ENCODE measurements at regions not wholly inside any gene's neighbourhood (a gene's known extent, or its start where the extent isn't known, plus 50 kb on each side); places are given as distances from the start of the nearest gene placed in this dataset.
"Not testable (repeated sequence)": the region's sequence is repeated elsewhere in the genome, so short reads cannot be mapped to it uniquely, and the experiment has no call there.

DNA sequence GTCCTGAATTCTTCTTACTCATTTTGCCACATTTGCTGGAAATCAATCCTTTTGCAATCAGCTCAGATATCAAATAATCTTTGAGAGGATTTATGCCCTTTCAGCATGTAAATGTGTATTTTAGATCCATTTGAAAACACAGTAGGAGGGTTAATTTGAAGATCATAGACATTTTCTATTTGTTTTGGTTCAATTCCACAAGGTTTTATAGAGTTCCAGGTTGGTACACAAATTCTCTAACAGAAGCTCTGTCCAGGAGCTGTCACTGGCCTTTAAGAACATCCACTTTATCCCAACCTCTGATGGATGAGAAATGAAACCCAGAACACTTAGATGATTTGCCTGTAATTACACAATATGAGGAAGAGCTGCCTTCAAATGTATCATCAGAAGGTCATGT lies 157.3 kb upstream of the CHAC2 start:
- TF ChIP-seq, protein P1, sequence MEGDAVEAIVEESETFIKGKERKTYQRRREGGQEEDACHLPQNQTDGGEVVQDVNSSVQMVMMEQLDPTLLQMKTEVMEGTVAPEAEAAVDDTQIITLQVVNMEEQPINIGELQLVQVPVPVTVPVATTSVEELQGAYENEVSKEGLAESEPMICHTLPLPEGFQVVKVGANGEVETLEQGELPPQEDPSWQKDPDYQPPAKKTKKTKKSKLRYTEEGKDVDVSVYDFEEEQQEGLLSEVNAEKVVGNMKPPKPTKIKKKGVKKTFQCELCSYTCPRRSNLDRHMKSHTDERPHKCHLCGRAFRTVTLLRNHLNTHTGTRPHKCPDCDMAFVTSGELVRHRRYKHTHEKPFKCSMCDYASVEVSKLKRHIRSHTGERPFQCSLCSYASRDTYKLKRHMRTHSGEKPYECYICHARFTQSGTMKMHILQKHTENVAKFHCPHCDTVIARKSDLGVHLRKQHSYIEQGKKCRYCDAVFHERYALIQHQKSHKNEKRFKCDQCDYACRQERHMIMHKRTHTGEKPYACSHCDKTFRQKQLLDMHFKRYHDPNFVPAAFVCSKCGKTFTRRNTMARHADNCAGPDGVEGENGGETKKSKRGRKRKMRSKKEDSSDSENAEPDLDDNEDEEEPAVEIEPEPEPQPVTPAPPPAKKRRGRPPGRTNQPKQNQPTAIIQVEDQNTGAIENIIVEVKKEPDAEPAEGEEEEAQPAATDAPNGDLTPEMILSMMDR (IDR thresholded peaks at IDR 0.05; ENCODE audit: low read depth, low read length): no peak

DNA sequence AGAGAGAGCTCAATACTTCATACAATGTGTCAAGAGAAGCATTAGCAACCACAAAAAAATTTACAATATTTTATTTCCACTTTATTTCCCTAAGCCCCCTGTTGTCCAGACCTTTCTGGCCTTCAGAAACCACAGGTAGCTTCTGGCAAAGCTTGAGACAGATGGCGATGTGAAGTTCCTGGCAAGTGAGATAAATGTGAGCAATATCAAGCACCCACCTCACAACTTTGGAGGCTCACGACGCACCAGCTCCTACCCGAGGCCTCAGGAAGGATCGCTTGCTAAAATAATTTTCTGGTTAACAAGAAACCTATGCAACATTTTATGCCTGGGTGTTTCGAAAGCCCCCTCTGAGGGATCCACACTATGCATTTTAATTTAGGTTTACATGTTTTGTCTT lies 158.1 kb upstream of the CHAC2 start:
- H3K4me3 ChIP-seq (ENCODE audit: low read depth, low read length): no peak overlapping the region
- TF ChIP-seq, protein P1 (IDR thresholded peaks at IDR 0.05; ENCODE audit: low read depth, low read length): no peak

More for the DNA sequence above, 157.3 kb upstream of the CHAC2 start:
- H3K4me3 ChIP-seq (ENCODE audit: low read depth, low read length): no peak overlapping the region

DNA sequence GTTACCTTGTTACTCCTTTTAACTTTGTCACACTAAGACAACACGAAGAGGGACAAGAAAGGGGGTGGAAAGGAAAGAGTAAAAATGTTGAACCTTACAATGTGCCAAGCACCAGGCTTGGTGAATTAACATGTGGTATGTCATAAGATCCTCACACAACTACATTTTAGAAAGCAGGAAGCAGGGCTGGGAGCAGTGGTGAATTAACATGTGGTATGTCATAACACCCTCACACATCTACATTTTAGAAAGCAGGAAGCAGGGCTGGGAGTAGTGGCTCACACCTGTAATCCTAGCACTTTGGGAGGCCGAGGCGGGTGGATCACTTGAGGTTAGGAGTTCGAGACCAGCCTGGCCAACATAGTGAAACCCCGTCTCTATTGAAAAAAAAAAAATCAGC lies 159.3 kb upstream of the CHAC2 start:
- H3K4me3 ChIP-seq (ENCODE audit: low read depth, low read length): no peak overlapping the region
- TF ChIP-seq, protein P1 (IDR thresholded peaks at IDR 0.05; ENCODE audit: low read depth, low read length): no peak

DNA sequence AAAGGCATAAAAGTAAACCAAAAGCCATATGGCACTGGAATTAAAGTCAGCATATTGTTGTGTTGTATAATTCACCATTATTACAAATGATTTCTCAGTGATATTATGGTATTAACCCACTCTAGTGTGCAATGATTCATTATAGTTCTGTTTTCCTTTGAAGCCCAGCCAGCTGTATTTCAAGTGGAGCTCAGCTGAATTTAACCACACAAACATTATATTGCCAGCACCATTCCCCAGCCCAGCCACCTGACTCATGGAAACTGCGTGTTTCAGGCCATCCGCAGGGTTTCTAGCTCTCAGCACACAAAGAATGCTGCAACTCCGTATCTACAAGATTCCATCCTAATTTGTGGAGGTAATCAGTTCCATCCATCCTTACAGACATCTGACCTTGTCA lies 166.8 kb upstream of the CHAC2 start:
- H3K4me3 ChIP-seq (ENCODE audit: low read depth, low read length): no peak overlapping the region
- TF ChIP-seq, protein P1 (IDR thresholded peaks at IDR 0.05; ENCODE audit: low read depth, low read length): no peak

DNA sequence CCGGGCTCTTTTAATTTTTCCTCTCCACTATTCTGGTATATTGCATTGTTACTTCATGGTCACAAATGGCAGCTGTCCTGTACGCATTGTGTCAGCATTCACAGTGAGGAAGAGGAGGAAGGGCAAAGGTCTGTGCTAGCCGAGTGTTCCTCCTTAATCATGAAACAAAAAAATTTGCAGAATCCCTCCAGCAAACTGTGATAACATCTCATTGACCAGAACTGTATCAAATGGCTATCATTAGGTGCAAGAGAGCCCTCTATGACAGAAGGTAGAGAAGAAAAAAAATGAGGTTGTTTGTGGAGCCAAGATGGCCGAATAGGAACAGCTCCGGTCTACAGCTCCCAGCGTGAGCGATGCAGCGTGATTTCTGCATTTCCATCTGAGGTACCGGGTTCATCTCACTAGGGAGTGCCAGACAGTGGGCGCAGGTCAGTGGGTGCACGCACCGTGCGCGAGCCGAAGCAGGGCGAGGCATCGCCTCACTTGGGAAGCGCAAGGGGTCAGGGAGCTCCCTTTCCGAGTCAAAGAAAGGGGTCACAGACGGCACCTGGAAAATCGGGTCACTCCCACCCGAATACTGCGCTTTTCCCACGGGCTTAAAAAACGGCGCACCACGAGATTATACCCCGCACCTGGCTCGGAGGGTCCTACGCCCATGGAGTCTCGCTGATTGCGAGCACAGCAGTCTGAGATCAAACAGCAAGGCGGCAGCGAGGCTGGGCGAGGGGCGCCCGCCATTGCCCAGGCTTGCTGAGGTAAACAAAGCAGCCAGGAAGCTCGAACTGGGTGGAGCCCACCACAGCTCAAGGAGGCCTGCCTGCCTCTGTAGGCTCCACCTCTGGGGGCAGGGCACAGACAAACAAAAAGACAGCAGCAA lies 180.6 kb upstream of the CHAC2 start:
- H3K4me3 ChIP-seq (ENCODE audit: low read depth, low read length): not testable (repeated sequence)

DNA sequence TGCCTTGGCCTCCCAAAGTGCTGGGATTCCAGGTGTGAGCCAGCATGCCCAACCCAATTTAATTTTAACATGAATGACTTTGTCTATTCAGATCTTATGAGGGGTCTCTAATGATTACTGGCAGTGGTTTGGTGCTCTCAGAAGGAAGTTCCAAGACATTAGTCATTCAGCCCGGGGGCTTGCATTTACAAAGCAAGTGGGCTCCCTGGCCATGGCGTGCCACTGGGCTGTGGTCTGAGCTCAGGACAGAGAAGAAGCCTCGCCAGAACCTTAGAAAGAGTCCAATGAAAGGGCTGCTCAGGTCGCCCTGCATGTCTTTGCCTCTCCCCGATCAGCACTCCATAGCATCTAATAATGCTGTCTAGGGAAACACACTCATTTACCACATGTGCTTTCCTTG lies 182.6 kb upstream of the CHAC2 start:
- TF ChIP-seq, protein P1 (IDR thresholded peaks at IDR 0.05; ENCODE audit: low read depth, low read length): no peak

DNA sequence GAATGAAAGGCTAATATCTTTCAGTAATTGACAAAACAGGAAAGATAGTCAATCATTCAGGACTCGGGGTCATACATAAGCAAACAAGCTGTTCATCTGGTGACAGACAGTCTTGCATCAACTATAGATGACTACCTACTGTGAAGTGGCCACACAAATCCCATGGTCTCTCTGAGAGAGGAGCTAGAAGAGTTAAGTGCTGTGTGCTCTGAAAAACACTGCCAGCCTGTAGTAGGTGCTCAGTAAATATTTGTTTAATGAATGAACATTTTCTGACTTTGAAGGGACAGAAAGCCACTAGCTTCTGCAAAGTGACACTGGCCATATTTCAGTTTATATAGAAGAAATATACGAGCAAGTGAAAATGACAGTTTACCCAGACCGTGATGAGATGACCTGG lies 184.0 kb upstream of the CHAC2 start:
- H3K4me3 ChIP-seq (ENCODE audit: low read depth, low read length): no peak overlapping the region
- TF ChIP-seq, protein P1 (IDR thresholded peaks at IDR 0.05; ENCODE audit: low read depth, low read length): no peak

More for the DNA sequence above, 182.6 kb upstream of the CHAC2 start:
- no peak overlapping the region for H3K4me3 ChIP-seq (ENCODE audit: low read depth, low read length)
